ENCODE measurements at regions not wholly inside any gene's neighbourhood (a gene's known extent, or its start where the extent isn't known, plus 50 kb on each side); places are given as distances from the start of the nearest gene placed in this dataset.

GRCh38 chr14:25953532-25954139 is 644.2 kb downstream of the NOVA1 start:
- TF ChIP-seq POLR2A (IDR thresholded peaks at IDR 0.05; ENCODE audit: low read length) (no peak), GATA1 (IDR thresholded peaks at IDR 0.05; ENCODE audit: low read depth, low read length) (no peak)
